ENCODE measurements at regions not wholly inside any gene's neighbourhood (a gene's known extent, or its start where the extent isn't known, plus 50 kb on each side); places are given as distances from the start of the nearest gene placed in this dataset.

DNA sequence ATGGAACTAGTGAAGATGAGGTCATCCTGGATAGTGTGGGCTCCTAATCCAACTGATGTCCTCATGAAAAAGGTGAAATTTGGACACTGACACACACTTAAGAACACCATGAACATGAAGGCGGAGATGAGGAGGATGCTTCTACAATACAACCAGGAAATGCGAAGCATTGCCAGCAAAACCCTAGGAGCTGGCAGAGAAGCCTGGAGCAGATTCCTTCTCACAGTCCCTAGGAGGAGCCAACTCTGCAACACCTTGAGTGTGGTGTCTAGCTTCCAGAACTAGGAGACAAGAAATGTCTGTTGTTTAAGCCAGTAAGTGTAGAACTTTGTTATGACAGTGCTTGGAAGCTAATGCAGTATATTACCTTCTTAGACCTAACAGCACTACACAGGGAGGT, 191.9 kb upstream of the PWP1 start:
- TF ChIP-seq, protein P1, sequence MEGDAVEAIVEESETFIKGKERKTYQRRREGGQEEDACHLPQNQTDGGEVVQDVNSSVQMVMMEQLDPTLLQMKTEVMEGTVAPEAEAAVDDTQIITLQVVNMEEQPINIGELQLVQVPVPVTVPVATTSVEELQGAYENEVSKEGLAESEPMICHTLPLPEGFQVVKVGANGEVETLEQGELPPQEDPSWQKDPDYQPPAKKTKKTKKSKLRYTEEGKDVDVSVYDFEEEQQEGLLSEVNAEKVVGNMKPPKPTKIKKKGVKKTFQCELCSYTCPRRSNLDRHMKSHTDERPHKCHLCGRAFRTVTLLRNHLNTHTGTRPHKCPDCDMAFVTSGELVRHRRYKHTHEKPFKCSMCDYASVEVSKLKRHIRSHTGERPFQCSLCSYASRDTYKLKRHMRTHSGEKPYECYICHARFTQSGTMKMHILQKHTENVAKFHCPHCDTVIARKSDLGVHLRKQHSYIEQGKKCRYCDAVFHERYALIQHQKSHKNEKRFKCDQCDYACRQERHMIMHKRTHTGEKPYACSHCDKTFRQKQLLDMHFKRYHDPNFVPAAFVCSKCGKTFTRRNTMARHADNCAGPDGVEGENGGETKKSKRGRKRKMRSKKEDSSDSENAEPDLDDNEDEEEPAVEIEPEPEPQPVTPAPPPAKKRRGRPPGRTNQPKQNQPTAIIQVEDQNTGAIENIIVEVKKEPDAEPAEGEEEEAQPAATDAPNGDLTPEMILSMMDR (IDR thresholded peaks at IDR 0.05), result no peak
- no peak for TF ChIP-seq POLR2A (IDR thresholded peaks at IDR 0.05)

All from testis (tissue), 2 donors.